Hepatocyte (in vitro differentiated cells): ENCODE measurements at regions not wholly inside any gene's neighbourhood (a gene's known extent, or its start where the extent isn't known, plus 50 kb on each side); places are given as distances from the start of the nearest gene placed in this dataset.

Source experiments
- CTCF ChIP-seq: fragments of 200-600 bp; sonication (generic); IDR thresholded peaks from 2 replicates; pipeline ENCODE4 v1.5.1; 2016; ENCODE audit warnings: antibody characterized with exemption, mild to moderate bottlenecking; ENCODE audit not compliant: poor library complexity
- EZH2phosphoT487 ChIP-seq: fragments of 200-600 bp; sonication (generic); IDR thresholded peaks from one replicate; pipeline ENCODE4 v1.6.1; 2018; ENCODE audit warnings: antibody characterized with exemption, mild to moderate bottlenecking, low read depth, moderate library complexity; ENCODE audit not compliant: unreplicated experiment, severe bottlenecking

GRCh38 chr6:15758631-15759215 lies 95.9 kb upstream of the DTNBP1 start:
- TF ChIP-seq CTCF (no peak), EZH2phosphoT487 (no peak)
